Gastroesophageal sphincter (tissue), 4 donors: ENCODE measurements at regions not wholly inside any gene's neighbourhood (a gene's known extent, or its start where the extent isn't known, plus 50 kb on each side); places are given as distances from the start of the nearest gene placed in this dataset.

Source experiments
- ATAC-seq: fragments of 150-250 bp; one replicate; pipeline ENCODE4 v1.9.1; 2016; ENCODE audit warnings: mild to moderate bottlenecking, moderate library complexity
- H3K27ac ChIP-seq, 4 donors: fragments of 200-600 bp; sonication (generic) in 3 of 4; 1 replicate in 3 of 4; 2 replicates in 1 of 4; pipeline ENCODE4 v1.5.1; 2016 to 2019
- H3K27me3 ChIP-seq: fragments of 200-600 bp; sonication (generic); one replicate; pipeline ENCODE4 v1.5.1; 2019
- H3K36me3 ChIP-seq, 2 donors: fragments of 200-600 bp; sonication (generic); one replicate each; pipeline ENCODE4 v1.5.1; 2019; ENCODE audit warnings: control low read depth in 1 of 2
- H3K4me1 ChIP-seq, 3 donors: fragments of 200-600 bp; sonication (generic); 1 replicate in 2 of 3; 2 replicates in 1 of 3; pipeline ENCODE4 v1.5.1; 2016 to 2019; ENCODE audit warnings: control low read depth in 2 of 3
- H3K4me3 ChIP-seq, 2 donors: fragments of 200-600 bp; sonication (generic); one replicate each; pipeline ENCODE4 v1.5.1; 2019; ENCODE audit warnings: mild to moderate bottlenecking in 1 of 2, moderate library complexity in 1 of 2
- H3K9me3 ChIP-seq, 3 donors: fragments of 200-600 bp; sonication (generic); one replicate each; pipeline ENCODE4 v1.5.1; 2017 to 2019; ENCODE audit warnings: control low read depth in 2 of 3
- CTCF ChIP-seq, 4 experiments: fragments of 200-600 bp in 2 of 4; fragments of 450-650 bp in 2 of 4; sonication (generic) in 1 of 4; IDR thresholded peaks; one replicate each; pipeline ENCODE4 v1.5.1; 2017 to 2019; ENCODE audit warnings: antibody characterized with exemption in 4 of 4, mild to moderate bottlenecking in 2 of 4, moderate library complexity in 2 of 4
- EP300 ChIP-seq: sonication (generic); formaldehyde crosslinking; IDR thresholded peaks from one replicate; pipeline ENCODE4 v1.6.1; 2017; ENCODE audit warnings: antibody characterized with exemption, mild to moderate bottlenecking
- POLR2A ChIP-seq, 2 donors: fragments of 450-650 bp; IDR thresholded peaks; one replicate each; pipeline ENCODE4 v1.6.1; 2017; ENCODE audit warnings: antibody characterized with exemption in 2 of 2, mild to moderate bottlenecking in 2 of 2, moderate library complexity in 1 of 2
- POLR2AphosphoS5 ChIP-seq: sonication (generic); formaldehyde crosslinking; IDR thresholded peaks from one replicate; pipeline ENCODE4 v1.6.1; 2017; ENCODE audit warnings: antibody characterized with exemption
- WGBS, 2 donors: methylation state at CpG; one replicate each; pipeline ENCODE4 v1.1.5; 2018; ENCODE audit warnings: low coverage in 1 of 2; 5-methylcytosine and 5-hydroxymethylcytosine counted together

GRCh38 chr22:49439373-49439772, 388.3 kb downstream of the BRD1 start:
- WGBS, 2 donors = 83 to 86% methylated on average over 3 to 7 of the region's 10 CpGs
- no peak for ATAC-seq
- peaks cover 0 to 15% (median 0%) of the 10 kb centered on the region in 3 donors for H3K9me3 ChIP-seq
- H3K27me3 ChIP-seq = peaks cover 42% of the 10 kb centered on the region
- no peak overlapping the region for H3K27ac ChIP-seq
- TF ChIP-seq EP300 (no peak), POLR2AphosphoS5 (no peak), POLR2A (IDR thresholded peaks at IDR 0.05) (no peak), CTCF (IDR thresholded peaks at IDR 0.05) (no peak)
- H3K4me3 ChIP-seq = no peak overlapping the region
- H3K4me1 ChIP-seq = no peaks in the 10 kb centered on the region
- no peaks in the 10 kb centered on the region for H3K36me3 ChIP-seq

GRCh38 chr22:49437956-49438355, 389.7 kb downstream of the BRD1 start:
- Histone ChIP-seq H3K27me3 (peaks cover 53% of the 10 kb centered on the region), H3K36me3 (no peaks in the 10 kb centered on the region), H3K4me3 (no peak overlapping the region), H3K9me3 (peaks cover 0 to 26% (median 0%) of the 10 kb centered on the region in 3 donors), H3K27ac (no peak overlapping the region), H3K4me1 (no peaks in the 10 kb centered on the region)
- ATAC-seq = no peak
- 66% methylated on average over 3 to 7 of the region's 16 CpGs for WGBS, 2 donors
- TF ChIP-seq EP300 (no peak), CTCF (IDR thresholded peaks at IDR 0.05) (no peak), POLR2AphosphoS5 (no peak), POLR2A (IDR thresholded peaks at IDR 0.05) (no peak)

GRCh38 chr22:49437356-49437755, 390.3 kb downstream of the BRD1 start:
- TF ChIP-seq CTCF (IDR thresholded peaks at IDR 0.05) = no peak
- TF ChIP-seq POLR2A (IDR thresholded peaks at IDR 0.05) = no peak
- no peak for TF ChIP-seq EP300
- no peak for TF ChIP-seq POLR2AphosphoS5
- ATAC-seq = no peak
- H3K9me3 ChIP-seq = peaks cover 0 to 26% (median 0%) of the 10 kb centered on the region in 3 donors
- peaks cover 59% of the 10 kb centered on the region for H3K27me3 ChIP-seq
- H3K36me3 ChIP-seq = no peaks in the 10 kb centered on the region
- 80 to 82% methylated on average over 1 to 12 of the region's 17 CpGs for WGBS, 2 donors
- no peaks in the 10 kb centered on the region for H3K4me1 ChIP-seq
- H3K4me3 ChIP-seq = no peak overlapping the region
- H3K27ac ChIP-seq = no peak overlapping the region

DNA sequence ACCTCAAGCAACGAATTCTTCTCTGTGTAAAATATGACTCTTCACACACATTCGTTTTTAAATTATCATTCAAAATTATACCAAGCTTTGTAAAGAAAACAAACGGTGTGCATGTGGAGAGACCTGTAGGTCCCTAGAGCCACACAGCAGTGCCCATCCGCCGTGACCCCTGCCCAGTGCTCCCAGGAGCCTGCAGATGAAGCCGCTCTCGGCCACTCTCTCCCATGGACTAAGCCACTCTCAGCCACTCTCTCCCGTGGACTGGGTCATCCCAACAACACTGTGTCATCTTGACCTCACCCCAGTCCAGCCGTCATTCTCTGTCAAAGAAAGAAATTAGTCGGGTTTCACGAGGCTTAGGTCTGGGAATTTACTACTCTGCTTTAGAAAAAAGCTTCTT, 391.6 kb downstream of the BRD1 start:
- no peak for TF ChIP-seq POLR2AphosphoS5
- no peak for TF ChIP-seq POLR2A (IDR thresholded peaks at IDR 0.05)
- TF ChIP-seq EP300 = no peak
- no peak for TF ChIP-seq CTCF (IDR thresholded peaks at IDR 0.05)
- 64 to 71% methylated on average over 9 to 10 of the region's 11 CpGs for WGBS, 2 donors
- Histone ChIP-seq H3K36me3 (no peaks in the 10 kb centered on the region), H3K4me1 (no peaks in the 10 kb centered on the region), H3K9me3 (peaks cover 0 to 26% (median 0%) of the 10 kb centered on the region in 3 donors), H3K27ac (no peak overlapping the region), H3K4me3 (no peak overlapping the region), H3K27me3 (peaks cover 71% of the 10 kb centered on the region)
- no peak for ATAC-seq

- Histone ChIP-seq H3K27ac (no peak overlapping the region), H3K36me3 (no peaks in the 10 kb centered on the region), H3K27me3 (peaks cover 73% of the 10 kb centered on the region), H3K4me1 (no peaks in the 10 kb centered on the region), H3K4me3 (no peak overlapping the region), H3K9me3 (peaks cover 0 to 26% (median 0%) of the 10 kb centered on the region in 3 donors)
- no peak for TF ChIP-seq POLR2AphosphoS5
- TF ChIP-seq CTCF (IDR thresholded peaks at IDR 0.05) = no peak
- TF ChIP-seq EP300 = no peak
- TF ChIP-seq POLR2A (IDR thresholded peaks at IDR 0.05) = no peak
- WGBS, 2 donors = 94 to 97% methylated on average over 2 of the region's 13 CpGs
- ATAC-seq = no peak
These were observed 392.1 kb downstream of the BRD1 start for GRCh38 chr22:49435596-49435995.
